Prostate gland (tissue), 2 donors: ENCODE measurements at regions not wholly inside any gene's neighbourhood (a gene's known extent, or its start where the extent isn't known, plus 50 kb on each side); places are given as distances from the start of the nearest gene placed in this dataset.

ENCODE experiments used
- DNase-seq: peaks from one replicate; pipeline ENCODE4 v3.0.0-alpha.2; 2019; ENCODE audit warnings: low spot score
- H3K27ac ChIP-seq, 2 donors: fragments of 200-600 bp; sonication (generic); 2 replicates each; pipeline ENCODE4 v1.5.1; 2017 to 2019
- H3K27me3 ChIP-seq: fragments of 200-600 bp; sonication (generic); replicated peaks from 2 replicates; pipeline ENCODE4 v1.5.1; 2019; ENCODE audit not compliant: insufficient read depth
- H3K36me3 ChIP-seq, 2 donors: fragments of 200-600 bp; sonication (generic); 1 replicate in 1 of 2; 2 replicates in 1 of 2; pipeline versions ENCODE4 v1.5.1 to v1.8.1; 2017 to 2019
- H3K4me1 ChIP-seq: fragments of 200-600 bp; sonication (generic); replicated peaks from 2 replicates; pipeline ENCODE4 v1.5.1; 2019
- H3K4me3 ChIP-seq, 2 donors: fragments of 200-600 bp; sonication (generic); 2 replicates each; pipeline ENCODE4 v1.5.1; 2017 to 2019
- H3K9me3 ChIP-seq: fragments of 200-600 bp; sonication (generic); 2 replicates; pipeline ENCODE4 v1.5.1; 2017
- POLR2A ChIP-seq: fragments of 450-650 bp; IDR thresholded peaks from one replicate; pipeline ENCODE4 v1.6.1; 2016; ENCODE audit warnings: antibody characterized with exemption, mild to moderate bottlenecking
- POLR2AphosphoS5 ChIP-seq: sonication (generic); formaldehyde crosslinking; IDR thresholded peaks from one replicate; pipeline ENCODE4 v1.6.1; 2017; ENCODE audit warnings: antibody characterized with exemption
- WGBS: methylation state at CpG from one replicate; pipeline ENCODE4 v1.1.5; 2018; 5-methylcytosine and 5-hydroxymethylcytosine counted together
- intact Hi-C: fragments of 100-400 bp; cut with DNase I; formaldehyde crosslinking; loops from one replicate; pipeline ENCODE4 v1.14.2; 2022
- TF ChIP-seq, protein P1 (sequence below), 4 experiments: fragments of 200-600 bp in 2 of 4; fragments of 450-650 bp in 2 of 4; sonication (generic) in 2 of 4; IDR thresholded peaks; 1 replicate in 3 of 4; 2 replicates in 1 of 4; pipeline ENCODE4 v1.5.1; 2016 to 2019; ENCODE audit warnings: antibody characterized with exemption in 4 of 4, mild to moderate bottlenecking in 2 of 4, moderate library complexity in 2 of 4

DNA sequence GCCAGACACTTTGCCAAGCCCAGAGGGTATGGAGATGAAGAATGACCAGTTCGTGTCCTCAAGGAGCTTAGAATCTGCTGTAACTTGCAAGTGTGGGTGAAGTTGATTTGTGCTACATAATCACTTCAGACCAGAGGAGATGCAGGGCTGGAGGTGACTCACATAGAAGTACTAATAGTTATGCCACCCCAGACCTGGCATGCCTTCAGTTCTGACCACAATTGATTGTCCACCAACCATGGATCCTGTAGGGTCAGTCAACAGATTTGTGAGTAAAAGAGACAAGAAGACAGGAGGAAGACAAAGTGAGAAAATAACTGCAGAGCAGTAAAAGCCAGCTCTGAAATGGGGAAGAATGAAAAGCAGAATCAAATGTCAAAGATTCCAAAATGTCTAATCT, 51.2 kb upstream of the BMPER start:
- Histone ChIP-seq H3K4me1 (no peaks in the 10 kb centered on the region), H3K4me3 (no peak overlapping the region), H3K27ac (no peak overlapping the region), H3K9me3 (no peaks in the 10 kb centered on the region), H3K36me3 (no peaks in the 10 kb centered on the region), H3K27me3 (no peaks in the 10 kb centered on the region)
- WGBS, result 91% methylated on average over 1 of the region's 1 CpG
- intact Hi-C loops, result no loop called here
- TF ChIP-seq POLR2A (no peak), POLR2AphosphoS5 (no peak)
- TF ChIP-seq, protein P1, sequence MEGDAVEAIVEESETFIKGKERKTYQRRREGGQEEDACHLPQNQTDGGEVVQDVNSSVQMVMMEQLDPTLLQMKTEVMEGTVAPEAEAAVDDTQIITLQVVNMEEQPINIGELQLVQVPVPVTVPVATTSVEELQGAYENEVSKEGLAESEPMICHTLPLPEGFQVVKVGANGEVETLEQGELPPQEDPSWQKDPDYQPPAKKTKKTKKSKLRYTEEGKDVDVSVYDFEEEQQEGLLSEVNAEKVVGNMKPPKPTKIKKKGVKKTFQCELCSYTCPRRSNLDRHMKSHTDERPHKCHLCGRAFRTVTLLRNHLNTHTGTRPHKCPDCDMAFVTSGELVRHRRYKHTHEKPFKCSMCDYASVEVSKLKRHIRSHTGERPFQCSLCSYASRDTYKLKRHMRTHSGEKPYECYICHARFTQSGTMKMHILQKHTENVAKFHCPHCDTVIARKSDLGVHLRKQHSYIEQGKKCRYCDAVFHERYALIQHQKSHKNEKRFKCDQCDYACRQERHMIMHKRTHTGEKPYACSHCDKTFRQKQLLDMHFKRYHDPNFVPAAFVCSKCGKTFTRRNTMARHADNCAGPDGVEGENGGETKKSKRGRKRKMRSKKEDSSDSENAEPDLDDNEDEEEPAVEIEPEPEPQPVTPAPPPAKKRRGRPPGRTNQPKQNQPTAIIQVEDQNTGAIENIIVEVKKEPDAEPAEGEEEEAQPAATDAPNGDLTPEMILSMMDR (IDR thresholded peaks at IDR 0.05), result no peak
- DNase-seq, result no peak

DNA sequence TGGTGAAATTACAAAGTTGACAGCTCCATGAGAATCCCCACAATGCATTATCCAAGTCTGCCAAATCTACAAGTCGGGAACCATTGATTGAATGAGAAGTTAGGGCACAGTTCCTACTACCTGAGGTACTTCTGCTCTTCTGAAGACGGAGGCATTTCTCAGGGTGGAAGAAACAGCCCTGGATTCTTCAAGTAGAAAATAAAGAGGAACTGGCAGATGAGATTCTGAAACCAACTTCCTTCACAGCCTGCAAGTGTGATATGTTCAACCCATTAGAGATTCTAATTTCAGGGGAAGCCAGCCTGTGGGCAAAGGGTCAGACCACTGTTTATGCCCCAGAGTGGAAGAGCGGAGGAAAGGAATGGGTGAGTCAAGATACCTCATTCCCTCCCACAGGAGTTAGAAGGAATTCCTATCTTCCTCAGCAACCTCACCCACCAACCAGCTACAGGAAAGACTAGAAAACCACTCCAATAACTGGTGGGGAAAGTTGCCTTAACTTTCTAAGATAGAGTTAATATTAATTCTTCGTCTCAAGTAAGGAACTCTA, 50.5 kb upstream of the BMPER start:
- H3K27me3 ChIP-seq, result no peaks in the 10 kb centered on the region
- H3K9me3 ChIP-seq, result no peaks in the 10 kb centered on the region
- H3K27ac ChIP-seq, result no peak overlapping the region
- WGBS, result 94% methylated on average over 4 of the region's 4 CpGs
- DNase-seq, result no peak
- H3K4me3 ChIP-seq, result no peak overlapping the region
- intact Hi-C loops, result no loop called here
- TF ChIP-seq POLR2A, result no peak
- TF ChIP-seq POLR2AphosphoS5, result no peak
- H3K36me3 ChIP-seq, result no peaks in the 10 kb centered on the region
- no peaks in the 10 kb centered on the region for H3K4me1 ChIP-seq
